ENCODE measurements at regions not wholly inside any gene's neighbourhood (a gene's known extent, or its start where the extent isn't known, plus 50 kb on each side); places are given as distances from the start of the nearest gene placed in this dataset.

DNA sequence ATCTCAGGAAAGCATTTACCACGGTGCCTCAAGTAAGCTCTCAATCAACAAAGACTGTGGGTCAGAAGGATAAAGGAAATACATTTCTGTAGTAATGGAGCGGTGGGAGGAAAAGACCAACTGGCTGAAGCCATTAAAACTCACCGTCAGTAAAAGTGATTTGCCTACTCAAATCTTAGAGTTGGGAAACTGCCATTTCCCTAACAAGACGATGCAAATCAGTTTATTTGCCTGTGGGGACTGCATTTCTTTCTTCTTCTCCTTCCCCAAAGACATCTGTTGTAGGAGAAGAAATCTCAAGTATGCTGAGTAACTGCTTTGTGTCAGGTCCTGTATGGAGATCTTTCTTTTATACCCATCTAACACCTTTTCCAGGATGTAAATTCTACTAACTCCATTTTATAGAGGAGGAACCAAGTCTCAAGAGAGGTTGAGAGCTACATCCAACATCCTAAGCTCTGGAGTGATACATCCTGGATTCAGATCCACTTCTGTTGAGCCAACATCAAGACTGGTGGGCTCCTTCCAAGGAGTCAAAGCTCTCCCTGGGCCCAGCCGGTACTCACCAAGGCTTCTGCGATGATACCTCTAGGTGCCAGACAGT, 219.3 kb upstream of the FGGY start:
- Histone ChIP-seq H3K4me3 (ENCODE audit: low read depth, low read length, poor library complexity, severe bottlenecking) (no peak overlapping the region), H3K4me1 (ENCODE audit: insufficient read depth, low read length, poor library complexity, severe bottlenecking) (peaks cover 21% of the 10 kb centered on the region), H3K9me3 (ENCODE audit: low read depth, low read length, poor library complexity, severe bottlenecking) (no peaks in the 10 kb centered on the region), H3K36me3 (ENCODE audit: insufficient read depth, low read length, poor library complexity, severe bottlenecking) (no peaks in the 10 kb centered on the region), H3K27me3 (replicated peaks; ENCODE audit: insufficient read depth, low read depth, low read length, poor library complexity) (peaks cover 22% of the 10 kb centered on the region), H3K27ac (ENCODE audit: low read depth, low read length, poor library complexity, severe bottlenecking) (no peak overlapping the region)
- intact Hi-C loops (cut with micrococcal nuclease; ENCODE audit: unreplicated experiment): loop anchor here (5.0 to 10.0 kb wide), 2 partner anchors 187 to 295 kb away; partner anchors contain the start of gene JUN
- DNase-seq (ENCODE audit: low spot score): peak; percentile 35
- TF ChIP-seq, protein P1, sequence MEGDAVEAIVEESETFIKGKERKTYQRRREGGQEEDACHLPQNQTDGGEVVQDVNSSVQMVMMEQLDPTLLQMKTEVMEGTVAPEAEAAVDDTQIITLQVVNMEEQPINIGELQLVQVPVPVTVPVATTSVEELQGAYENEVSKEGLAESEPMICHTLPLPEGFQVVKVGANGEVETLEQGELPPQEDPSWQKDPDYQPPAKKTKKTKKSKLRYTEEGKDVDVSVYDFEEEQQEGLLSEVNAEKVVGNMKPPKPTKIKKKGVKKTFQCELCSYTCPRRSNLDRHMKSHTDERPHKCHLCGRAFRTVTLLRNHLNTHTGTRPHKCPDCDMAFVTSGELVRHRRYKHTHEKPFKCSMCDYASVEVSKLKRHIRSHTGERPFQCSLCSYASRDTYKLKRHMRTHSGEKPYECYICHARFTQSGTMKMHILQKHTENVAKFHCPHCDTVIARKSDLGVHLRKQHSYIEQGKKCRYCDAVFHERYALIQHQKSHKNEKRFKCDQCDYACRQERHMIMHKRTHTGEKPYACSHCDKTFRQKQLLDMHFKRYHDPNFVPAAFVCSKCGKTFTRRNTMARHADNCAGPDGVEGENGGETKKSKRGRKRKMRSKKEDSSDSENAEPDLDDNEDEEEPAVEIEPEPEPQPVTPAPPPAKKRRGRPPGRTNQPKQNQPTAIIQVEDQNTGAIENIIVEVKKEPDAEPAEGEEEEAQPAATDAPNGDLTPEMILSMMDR (conservative IDR thresholded peaks at IDR 0.05; ENCODE audit: low read depth, low read length): no peak
- no peak for TF ChIP-seq EZH2 (IDR thresholded peaks at IDR 0.05; ENCODE audit: borderline replicate concordance, low read depth, low read length, poor library complexity, severe bottlenecking)
- no TSS peak for BruUV-seq (replicated peaks)
- ChIA-PET CTCF (no interaction called here), POLR2A (ENCODE audit: low non-redundant PET) (no interaction called here)

DNA sequence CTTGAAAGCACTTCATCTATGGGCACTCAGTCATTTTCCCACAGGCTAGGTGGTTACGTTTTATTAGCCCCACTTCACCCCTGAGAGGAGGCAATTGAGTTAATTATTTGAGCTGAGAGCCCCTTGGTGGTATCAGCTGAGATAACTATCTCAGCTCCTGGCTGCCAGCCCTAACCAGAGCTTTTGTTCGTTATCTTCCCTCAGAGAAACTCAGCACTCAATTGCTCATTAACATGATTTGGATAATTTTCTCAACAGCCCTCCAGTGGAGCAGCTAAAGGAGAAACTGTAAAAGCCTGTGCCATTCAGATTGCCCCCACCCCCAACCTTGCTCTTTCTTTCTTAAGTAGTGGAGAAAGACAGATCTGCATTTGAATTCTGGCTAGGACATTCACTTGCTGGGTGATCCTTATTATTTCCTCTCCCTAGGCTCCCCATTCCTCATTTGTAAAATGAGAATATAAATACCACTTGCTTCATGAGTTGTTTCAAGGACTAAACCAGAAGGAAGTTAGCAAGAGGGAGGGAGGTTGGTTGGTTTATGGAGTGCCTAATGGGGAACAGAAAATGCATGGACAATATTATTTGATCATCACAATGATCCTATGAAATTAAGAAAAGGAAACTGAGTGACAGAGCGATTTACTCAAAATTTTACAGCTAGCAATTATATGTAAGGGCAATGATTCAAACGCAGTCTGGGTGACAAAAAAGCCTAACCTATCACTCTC, 218.7 kb upstream of the FGGY start:
- no peak overlapping the region for H3K4me3 ChIP-seq (ENCODE audit: low read depth, low read length, poor library complexity, severe bottlenecking)
- H3K36me3 ChIP-seq (ENCODE audit: insufficient read depth, low read length, poor library complexity, severe bottlenecking): no peaks in the 10 kb centered on the region
- intact Hi-C loops (cut with micrococcal nuclease; ENCODE audit: unreplicated experiment): loop anchor here (5.0 to 10.0 kb wide), 2 partner anchors 187 to 296 kb away; partner anchors contain the start of gene JUN
- no peak for TF ChIP-seq EZH2 (IDR thresholded peaks at IDR 0.05; ENCODE audit: borderline replicate concordance, low read depth, low read length, poor library complexity, severe bottlenecking)
- TF ChIP-seq, protein P1 (conservative IDR thresholded peaks at IDR 0.05; ENCODE audit: low read depth, low read length): no peak
- H3K4me1 ChIP-seq (ENCODE audit: insufficient read depth, low read length, poor library complexity, severe bottlenecking): peaks cover 16% of the 10 kb centered on the region
- peak; percentile 78 for DNase-seq (ENCODE audit: low spot score)
- H3K9me3 ChIP-seq (ENCODE audit: low read depth, low read length, poor library complexity, severe bottlenecking): no peaks in the 10 kb centered on the region
- POLR2A ChIA-PET (ENCODE audit: low non-redundant PET): no interaction called here
- no peak overlapping the region for H3K27ac ChIP-seq (ENCODE audit: low read depth, low read length, poor library complexity, severe bottlenecking)
- CTCF ChIA-PET: no interaction called here
- H3K27me3 ChIP-seq (replicated peaks; ENCODE audit: insufficient read depth, low read depth, low read length, poor library complexity): peaks cover 22% of the 10 kb centered on the region
- no TSS peak for BruUV-seq (replicated peaks)

DNA sequence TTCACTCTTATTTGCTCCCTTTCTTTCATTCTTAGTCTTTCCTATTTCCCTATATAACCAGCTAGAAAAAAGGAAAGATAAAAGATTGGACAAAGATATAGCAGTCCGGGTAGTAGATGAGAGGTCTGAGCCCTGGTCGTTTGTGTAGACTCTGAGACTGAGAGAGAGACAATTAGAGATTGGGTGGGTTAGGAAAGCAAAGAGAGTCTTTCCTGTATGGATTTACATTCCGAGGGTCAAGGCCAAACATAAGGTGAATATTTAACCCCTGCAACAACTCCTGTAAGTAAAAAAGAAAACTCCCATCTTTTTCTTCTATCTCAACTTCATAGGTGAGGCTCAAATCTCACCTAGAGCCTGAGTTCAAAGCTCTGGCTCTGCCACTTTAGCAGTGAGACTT, 218.0 kb upstream of the FGGY start:
- DNase-seq (ENCODE audit: low spot score): no peak
- no peak for TF ChIP-seq EZH2 (IDR thresholded peaks at IDR 0.05; ENCODE audit: borderline replicate concordance, low read depth, low read length, poor library complexity, severe bottlenecking)
- TF ChIP-seq, protein P1 (conservative IDR thresholded peaks at IDR 0.05; ENCODE audit: low read depth, low read length): no peak
- POLR2A ChIA-PET (ENCODE audit: low non-redundant PET): no interaction called here
- H3K36me3 ChIP-seq (ENCODE audit: insufficient read depth, low read length, poor library complexity, severe bottlenecking): no peaks in the 10 kb centered on the region
- intact Hi-C loops (cut with micrococcal nuclease; ENCODE audit: unreplicated experiment): loop anchor here (5.0 to 10.0 kb wide), 2 partner anchors 186 to 297 kb away; partner anchors contain the start of gene JUN
- no TSS peak for BruUV-seq (replicated peaks)
- H3K4me1 ChIP-seq (ENCODE audit: insufficient read depth, low read length, poor library complexity, severe bottlenecking): peaks cover 16% of the 10 kb centered on the region
- no peak overlapping the region for H3K4me3 ChIP-seq (ENCODE audit: low read depth, low read length, poor library complexity, severe bottlenecking)
- peaks cover 22% of the 10 kb centered on the region for H3K27me3 ChIP-seq (replicated peaks; ENCODE audit: insufficient read depth, low read depth, low read length, poor library complexity)
- no peak overlapping the region for H3K27ac ChIP-seq (ENCODE audit: low read depth, low read length, poor library complexity, severe bottlenecking)
- CTCF ChIA-PET: no interaction called here
- H3K9me3 ChIP-seq (ENCODE audit: low read depth, low read length, poor library complexity, severe bottlenecking): no peaks in the 10 kb centered on the region

All from A673 (cell line).